ENCODE measurements at regions not wholly inside any gene's neighbourhood (a gene's known extent, or its start where the extent isn't known, plus 50 kb on each side); places are given as distances from the start of the nearest gene placed in this dataset.

DNA sequence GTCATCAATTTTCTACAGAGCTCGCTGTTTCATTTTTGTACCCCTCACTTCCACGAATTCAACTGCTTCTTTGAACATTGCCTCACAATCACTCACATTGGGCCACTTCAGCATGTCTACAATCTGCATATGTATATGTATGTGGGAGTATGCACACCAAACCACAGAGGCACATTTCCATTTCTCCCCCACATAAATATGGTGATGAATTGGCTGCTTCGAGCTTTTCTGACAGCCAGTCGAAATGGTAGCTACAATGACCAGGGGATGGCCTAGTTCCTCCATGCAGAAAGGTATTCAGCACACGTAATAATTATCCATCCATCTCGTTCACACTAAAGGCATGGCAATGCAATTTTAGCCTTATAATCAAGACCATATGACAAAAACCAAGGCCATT lies 229.6 kb upstream of the ESRRG start:
- no peak for DNase-seq (ENCODE audit: low spot score)
- TF ChIP-seq CTCF (IDR thresholded peaks at IDR 0.05), result no peak

DNA sequence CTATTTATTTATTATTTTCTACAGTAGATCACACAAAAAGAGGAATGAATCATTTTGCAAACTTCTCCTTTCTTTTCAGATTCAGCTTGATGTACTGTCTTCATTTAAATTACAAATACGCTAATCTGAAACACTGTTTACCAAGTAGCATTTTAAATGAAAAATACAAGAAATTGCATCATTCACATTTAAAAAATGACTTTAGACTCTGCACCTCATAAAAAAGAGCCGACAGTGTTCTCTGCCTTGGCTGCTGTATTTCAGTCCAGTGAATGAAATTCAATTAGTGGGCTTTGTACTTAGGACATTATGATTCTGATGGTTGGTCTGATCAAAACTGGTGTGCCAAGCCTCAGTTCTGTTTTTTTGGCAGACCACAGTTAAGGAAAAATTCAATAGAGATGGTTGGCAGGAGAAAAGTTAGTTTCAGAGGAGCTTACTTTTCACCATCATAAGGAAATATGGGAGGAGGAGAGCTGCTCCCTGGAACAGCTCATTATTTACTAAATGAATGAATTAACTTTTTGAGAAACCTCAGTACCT lies 222.4 kb upstream of the ESRRG start:
- no peak for DNase-seq (ENCODE audit: low spot score)
- Histone ChIP-seq H3K27ac (no peak overlapping the region), H3K4me3 (no peak overlapping the region)
- TF ChIP-seq CTCF (IDR thresholded peaks at IDR 0.05), result no peak

More for the DNA sequence above, 229.6 kb upstream of the ESRRG start:
- no peak overlapping the region for H3K27ac ChIP-seq
- no peak overlapping the region for H3K4me3 ChIP-seq

DNA sequence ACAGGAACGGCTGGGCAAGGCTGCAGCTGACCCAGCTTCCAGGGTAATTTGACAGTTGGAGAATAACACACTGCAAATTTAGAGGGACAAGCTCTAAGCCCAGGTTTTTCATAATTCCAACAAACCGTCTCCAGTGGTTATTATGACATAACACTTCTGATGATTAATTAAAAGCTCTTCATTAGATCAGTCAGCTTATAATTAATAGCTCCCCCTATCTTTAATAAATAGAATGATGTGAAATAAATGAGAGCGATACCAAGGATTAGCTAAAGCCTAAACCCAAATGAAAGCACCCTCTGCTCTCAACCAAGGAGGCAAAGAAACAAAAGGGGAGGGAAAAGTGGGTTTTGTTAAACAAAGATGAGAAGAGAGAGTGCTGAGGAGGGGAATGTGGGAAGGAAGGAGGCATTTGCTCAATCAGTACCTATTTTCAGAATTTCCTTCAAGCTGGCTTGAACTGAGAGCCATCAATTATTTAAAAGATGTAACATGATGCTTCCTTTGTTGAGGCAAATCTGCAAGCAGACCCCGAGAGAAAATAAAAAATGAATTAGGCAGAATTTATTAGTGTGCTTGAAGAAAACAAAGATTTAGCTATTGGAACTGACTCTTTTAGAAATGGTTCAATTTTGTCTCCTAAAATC lies 221.8 kb upstream of the ESRRG start:
- TF ChIP-seq CTCF (IDR thresholded peaks at IDR 0.05), result no peak
- no peak overlapping the region for H3K4me3 ChIP-seq
- DNase-seq (ENCODE audit: low spot score), result no peak

GRCh38 chr1:216937491-216937890 lies 214.3 kb upstream of the ESRRG start:
- H3K4me3 ChIP-seq, result no peak overlapping the region
- no peak for TF ChIP-seq CTCF (IDR thresholded peaks at IDR 0.05)
- no peak overlapping the region for H3K27ac ChIP-seq
- DNase-seq (ENCODE audit: low spot score), result no peak

More for the DNA sequence above, 221.8 kb upstream of the ESRRG start:
- no peak overlapping the region for H3K27ac ChIP-seq

DNA sequence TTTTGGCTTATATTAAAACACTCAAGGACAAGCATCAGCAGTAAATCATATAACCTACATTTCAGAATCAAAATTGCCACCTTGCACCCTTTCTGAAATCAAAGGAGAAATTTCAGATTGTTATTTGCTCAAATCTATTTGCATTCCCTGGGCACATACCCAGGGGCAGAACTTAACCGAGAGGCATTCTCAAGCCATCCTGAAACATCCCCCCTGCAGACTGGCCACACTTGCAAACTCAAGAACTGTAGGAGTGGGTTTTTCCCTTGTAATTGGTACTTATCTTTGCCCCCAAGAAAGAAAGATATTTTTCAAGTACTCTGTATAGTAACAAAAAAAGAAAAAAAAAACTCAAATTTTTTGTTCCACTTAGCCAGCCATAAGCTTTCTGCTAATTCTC lies 213.6 kb upstream of the ESRRG start:
- Histone ChIP-seq H3K27ac (no peak overlapping the region), H3K4me3 (no peak overlapping the region)
- TF ChIP-seq CTCF (IDR thresholded peaks at IDR 0.05), result no peak
- DNase-seq (ENCODE audit: low spot score), result no peak

- no peak overlapping the region for H3K27ac ChIP-seq
- DNase-seq (ENCODE audit: low spot score), result no peak
- TF ChIP-seq CTCF (IDR thresholded peaks at IDR 0.05), result no peak
- H3K4me3 ChIP-seq, result no peak overlapping the region
Measured at GRCh38 chr1:216935901-216936300, 212.7 kb upstream of the ESRRG start.

- TF ChIP-seq CTCF (IDR thresholded peaks at IDR 0.05), result no peak
- Histone ChIP-seq H3K4me3 (no peak overlapping the region), H3K27ac (no peak overlapping the region)
- no peak for DNase-seq (ENCODE audit: low spot score)
Measured at GRCh38 chr1:216932424-216932823, 209.2 kb upstream of the ESRRG start.
